Activated T-helper 9 cell treated with anti-CD3 and anti-CD28 coated beads, Interleukin-2, amount 50 U/mL, for 16 hours (primary cell): ENCODE measurements at regions not wholly inside any gene's neighbourhood (a gene's known extent, or its start where the extent isn't known, plus 50 kb on each side); places are given as distances from the start of the nearest gene placed in this dataset.

Source experiments
- DNase-seq: peaks from one replicate; pipeline ENCODE4 v3.0.0-alpha.2; 2020; ENCODE audit warnings: low read depth

DNA sequence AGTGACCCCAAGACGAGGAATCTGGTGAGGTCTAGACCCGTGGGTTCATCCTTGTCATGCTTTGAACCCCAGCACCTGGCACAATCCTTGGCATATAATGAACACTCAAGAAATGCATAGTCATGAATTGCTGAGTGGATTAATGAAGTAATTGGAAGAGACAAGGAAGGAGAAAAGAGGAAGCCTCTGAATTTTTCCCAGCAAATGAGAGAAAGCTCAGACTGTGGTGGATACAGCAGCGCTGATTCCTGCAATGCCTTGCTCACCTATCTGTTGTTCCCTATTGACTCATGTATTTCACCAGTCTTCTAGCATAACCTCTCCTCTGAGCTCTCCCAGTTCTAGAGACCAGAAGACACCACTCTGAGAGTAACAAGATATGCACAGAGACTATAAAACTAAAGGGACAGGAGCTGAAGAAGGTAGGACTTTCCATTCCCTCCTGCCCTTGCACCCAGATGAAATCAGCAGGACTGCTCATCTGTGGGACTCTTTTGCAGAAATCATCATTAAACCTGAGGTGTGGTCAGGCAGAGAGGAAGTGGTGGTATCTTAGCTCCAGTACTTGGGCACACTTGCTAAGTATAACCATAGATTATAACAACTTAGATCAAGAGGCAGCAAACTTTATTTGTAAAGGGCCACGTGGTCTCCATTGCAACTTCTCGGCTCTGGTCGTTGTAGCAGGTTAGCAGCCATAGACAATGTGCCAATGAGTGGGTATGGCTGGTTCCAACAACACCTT lies 102.8 kb downstream of the MAF start:
- DNase-seq: no peak

DNA sequence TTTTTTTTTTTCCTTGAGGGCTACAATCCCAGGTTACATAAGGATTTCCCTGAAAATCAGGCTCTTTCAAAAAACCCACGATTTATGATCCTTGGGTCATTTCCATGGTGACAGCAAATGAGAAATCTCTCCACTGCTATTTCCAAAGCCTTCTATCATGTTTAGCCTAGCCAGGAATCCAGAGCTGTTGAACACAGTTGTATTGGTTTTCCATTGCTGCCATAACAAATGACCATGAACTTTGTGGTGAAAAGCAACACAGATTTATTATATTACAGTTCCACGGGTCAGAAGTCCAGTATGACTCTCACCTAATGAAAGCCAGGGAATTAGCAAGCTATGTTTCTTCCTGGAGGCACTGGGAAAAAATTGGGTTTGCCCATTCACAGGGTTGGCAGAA lies 106.6 kb downstream of the MAF start:
- no peak for DNase-seq

DNA sequence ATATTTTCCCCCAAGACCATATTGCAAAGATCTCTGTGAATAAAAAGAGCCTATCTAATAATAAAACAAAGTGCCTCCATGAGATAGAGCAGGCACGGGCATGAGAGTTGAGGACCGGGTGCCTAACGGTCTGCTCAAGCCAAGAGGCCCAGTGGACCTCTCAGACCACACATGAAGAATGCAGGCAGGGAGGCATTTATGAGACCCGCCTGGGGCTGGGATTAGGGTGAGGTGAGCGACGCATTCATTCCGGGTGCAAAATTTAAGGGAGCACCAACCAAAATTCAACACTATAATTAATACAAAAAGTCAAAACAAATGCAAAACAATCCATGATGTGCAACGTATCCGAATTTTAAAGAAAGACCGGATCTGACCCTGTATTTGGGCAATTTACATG lies 108.5 kb downstream of the MAF start:
- no peak for DNase-seq

DNA sequence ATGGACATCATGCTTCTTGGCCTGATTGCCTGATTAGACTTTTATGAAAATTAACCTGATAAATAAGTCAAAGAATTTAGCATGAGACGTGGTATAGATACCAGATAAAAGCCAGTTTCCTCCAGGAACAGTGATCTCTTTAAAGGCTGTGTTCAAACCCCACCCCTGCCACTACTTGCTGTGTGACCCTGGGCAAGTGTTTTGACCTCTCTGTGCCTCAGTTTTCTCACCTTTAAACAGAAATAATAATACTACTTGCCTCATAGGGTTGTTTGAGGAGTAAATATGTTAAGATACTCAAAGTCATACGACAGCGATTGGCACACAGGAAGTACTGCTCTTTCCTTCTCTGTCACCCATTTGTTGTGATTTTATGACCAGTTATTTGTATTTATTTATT lies 115.5 kb downstream of the MAF start:
- DNase-seq: no peak

DNA sequence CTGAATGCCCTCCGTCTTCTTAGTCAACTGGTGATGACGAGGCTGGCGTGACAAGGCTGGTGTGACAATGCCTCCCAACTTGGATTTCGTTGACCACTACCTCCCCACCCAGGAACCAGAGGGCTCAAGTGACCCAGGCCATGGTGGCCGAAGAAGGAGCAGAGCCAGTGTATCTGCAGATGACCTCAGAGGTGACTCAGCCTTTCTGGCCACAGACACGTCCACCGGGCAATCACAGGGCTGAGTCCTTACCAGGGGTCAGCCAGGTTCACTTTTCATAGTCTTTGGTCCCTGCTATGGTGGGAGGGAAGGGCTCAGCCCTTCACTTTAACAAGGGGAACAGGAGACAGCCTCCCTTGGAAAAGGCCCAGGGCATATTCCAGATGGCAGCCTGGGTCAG lies 116.3 kb downstream of the MAF start:
- no peak for DNase-seq

DNA sequence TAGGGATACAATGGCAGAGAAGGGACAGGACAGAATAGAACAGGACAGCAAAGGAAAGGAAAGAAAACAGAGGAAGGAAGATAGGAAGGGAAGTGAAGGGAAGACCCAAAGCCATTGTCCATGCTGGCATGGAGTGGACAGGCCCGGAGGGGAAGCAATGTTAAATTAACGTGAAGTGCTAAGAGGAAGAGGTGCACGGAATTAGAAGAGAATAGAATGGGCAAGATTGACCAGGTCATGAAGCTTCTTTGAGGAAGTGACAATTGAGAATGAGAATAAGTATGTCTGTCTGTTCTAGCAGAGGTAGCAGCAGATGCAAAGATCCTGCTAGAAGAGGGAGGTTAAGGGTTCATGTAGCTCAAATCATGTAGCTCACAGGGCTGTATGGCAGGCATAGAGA lies 117.2 kb downstream of the MAF start:
- no peak for DNase-seq

DNA sequence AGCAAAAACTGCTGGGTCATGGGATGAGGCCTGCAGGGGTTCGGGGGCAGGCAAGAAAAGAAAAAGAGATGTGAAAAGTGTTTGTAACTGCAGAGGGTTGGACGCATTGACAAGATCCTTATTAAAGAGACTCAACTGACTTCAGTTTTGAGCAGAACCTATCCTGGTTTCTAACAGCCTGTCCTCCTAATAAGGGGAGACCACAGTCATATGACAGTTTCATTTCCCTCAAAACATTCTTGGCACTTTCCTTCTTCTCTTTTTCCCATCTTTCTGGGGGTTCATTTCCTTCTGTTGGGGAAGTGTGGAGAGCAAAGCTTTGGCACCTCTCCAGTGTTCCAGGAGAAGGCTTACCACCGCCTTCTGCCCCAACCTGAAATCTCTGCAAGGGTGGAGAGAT lies 118.5 kb downstream of the MAF start:
- no peak for DNase-seq

DNA sequence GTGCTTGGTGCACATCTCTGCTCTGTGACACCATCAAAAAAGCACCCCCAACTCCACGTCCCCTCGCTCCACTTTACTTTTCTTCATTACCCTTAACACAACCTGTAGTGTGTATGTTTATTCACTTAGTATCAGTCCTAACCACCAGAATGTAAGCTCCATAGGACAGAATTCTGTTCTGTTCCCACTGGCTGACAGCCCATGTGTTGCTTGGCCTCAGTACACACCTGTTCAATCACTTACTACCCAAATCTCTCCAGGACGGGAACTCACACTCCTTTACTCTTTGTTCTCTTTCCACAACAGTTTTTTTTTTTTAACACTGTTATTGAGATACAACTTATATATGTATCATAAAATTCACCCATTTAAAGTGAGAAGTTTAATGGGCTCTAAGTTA lies 119.6 kb downstream of the MAF start:
- DNase-seq: no peak

DNA sequence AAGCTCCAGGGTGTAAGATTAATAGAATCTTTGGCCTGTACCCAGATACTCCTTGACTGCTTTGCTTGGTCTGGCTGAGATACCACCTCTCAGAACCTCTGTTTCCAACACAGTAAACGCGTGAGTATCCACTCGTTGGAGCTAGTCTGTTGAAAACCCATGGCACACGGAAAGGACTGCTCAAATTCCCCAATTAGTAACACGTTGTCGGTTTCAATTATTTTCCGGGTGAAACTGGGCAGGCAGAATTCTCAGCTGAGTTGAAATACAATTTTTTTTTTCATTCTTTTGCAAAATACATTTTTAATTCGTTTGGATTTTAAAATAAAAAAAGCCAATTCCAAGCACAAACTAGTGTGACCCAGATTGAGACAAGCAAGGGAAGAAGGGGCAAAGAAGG lies 120.5 kb downstream of the MAF start:
- DNase-seq: no peak

DNA sequence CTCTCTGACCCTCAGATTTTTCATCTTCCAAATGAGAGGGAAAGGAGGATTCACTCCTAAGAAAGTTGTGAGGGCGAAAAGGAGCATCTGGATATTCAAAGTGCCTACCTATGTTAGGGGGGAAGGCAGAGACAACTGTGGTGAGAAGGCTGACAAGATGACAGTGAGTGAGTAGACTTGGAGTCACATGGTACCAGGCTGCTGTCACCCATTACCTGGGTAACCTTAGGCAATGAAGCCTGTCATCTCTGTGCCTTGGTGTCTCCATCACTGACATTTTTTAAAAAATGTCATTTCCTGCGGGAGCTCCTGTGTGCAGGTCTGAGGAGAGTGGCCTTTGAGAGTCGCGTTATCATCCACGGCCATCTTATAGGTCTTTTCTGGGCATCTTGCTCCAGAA lies 124.0 kb downstream of the MAF start:
- DNase-seq: no peak

DNA sequence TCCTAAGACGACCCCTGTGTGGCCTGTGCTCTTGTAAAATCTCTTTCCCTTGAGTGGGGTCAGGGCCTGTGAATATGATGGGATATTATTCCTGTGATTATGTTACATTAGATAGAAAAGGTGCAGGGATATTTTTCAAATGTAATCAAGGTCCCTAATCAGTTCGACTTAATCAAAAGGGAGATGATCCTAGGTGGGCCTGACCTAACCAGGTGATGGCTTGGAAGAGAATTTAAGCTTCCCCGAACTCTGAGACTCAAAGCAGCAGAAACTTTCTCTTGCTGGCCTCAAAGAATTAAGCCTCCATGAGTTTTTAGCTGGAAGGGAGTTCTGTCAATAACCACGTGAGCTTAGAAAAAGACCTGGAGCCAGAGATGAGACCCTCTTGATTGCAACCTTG lies 124.7 kb downstream of the MAF start:
- no peak for DNase-seq

DNA sequence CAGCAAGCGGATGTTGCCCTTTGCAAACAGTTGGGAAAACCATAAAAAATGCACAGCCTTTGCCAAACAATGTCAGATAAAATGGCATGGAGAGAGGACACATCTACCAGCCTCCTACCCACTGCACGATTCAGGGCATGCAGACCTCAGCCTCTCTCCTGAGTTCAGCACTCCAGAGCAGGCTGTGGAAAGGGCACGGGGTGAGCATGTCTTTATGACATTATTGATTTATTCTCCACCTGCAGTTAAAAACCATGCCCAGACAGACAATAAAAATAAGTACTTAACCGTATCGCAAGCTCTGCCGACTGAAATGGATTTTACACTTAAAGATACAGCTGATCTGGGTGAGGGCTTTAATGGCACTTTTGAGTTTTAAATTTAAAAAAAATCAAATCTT lies 127.1 kb downstream of the MAF start:
- DNase-seq: no peak

DNA sequence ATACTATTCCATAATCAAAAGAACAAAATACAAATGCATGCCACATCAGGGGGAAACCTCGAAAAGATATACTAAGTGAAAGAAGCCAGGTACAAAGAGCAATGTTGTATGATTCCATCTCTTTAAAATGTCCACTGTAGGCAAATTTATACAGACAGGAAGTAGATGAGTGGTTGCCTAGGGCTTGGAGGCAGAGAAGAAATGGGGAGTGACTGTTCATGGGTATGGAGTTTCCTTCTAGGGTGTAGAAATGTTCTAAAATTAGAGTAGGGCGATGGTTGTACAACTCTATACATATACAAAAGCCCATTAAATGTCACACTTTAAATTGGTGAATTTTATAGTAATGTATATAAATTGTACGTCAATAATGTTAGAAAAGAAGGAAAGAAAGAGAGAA lies 128.1 kb downstream of the MAF start:
- DNase-seq: no peak

DNA sequence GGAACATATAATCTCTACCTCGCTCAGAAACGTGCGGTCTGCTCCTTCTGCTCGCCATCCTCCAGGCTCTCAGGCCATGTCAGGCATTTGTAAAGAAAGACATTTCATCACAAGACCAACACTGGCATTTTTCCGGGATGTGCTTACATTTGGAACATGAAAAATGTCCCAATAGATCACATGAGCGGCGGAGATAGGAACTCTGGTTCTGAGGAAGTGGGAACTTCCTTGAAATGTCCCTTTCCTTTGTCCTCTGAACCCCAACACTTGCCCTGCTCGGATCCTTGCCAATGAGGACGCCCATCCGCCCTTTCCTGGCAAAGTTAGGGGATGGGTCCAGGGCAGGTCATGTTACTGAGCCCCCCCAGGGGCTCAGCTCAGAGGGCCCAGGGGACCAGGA lies 130.5 kb downstream of the MAF start:
- DNase-seq: no peak

DNA sequence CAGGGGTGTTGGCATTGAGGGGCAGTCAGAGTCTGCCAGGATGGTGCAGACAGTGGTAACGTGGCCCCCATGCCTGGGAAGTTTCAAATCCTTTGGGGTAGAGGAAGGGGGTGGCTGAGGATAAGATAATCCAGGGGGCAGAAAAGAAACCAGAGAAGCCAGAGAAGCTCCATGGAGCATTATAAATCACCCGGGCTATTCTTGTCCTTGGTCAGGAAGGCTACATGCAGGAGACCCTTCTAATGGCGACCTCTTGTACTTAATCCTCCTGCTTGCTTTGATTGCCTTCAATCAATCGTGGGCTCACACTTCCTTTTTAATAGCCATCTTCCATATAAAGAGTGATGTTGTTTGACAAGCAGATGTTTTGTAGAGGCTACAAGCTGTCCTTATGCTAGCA lies 131.9 kb downstream of the MAF start:
- no peak for DNase-seq

DNA sequence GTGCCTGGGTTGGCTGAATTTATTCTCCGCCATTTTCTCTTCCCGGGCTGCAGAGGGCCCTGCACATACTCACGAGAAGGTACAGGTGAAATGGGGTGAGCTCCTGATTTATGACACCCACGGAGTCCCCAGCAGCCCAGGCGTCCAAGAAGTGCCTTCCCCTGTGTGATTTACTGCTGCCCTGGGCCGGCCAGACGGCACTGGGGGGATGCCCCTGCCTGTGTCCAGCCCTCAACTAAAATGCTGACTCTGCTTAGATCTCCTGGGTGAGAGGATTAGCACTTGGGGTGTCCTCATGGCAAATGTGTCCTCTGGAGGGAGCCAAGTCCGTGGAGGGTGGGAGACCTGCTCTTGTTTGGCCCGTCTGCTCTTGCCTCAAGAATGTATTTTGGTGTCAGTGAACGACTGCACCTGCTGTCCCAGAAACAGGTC lies 132.4 kb downstream of the MAF start:
- DNase-seq: no peak

DNA sequence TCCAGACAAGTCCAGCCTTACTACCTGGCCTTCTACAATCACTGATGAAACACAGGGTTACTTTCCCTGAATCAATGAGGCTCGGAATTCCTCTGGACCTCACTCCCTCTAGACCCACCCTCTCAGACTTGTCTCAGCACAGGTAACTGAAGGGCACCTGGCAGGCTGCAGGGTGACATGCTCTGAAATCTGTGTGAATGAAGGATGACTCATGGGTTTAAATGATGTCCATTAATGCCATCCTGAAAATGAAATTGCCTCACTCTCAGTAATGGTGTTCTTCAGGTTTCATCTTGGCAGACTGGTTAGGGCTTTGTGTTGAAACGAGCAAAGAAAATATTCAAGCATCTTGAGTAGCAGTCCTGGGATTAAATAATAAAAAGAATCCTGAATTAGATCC lies 134.4 kb downstream of the MAF start:
- DNase-seq: no peak

DNA sequence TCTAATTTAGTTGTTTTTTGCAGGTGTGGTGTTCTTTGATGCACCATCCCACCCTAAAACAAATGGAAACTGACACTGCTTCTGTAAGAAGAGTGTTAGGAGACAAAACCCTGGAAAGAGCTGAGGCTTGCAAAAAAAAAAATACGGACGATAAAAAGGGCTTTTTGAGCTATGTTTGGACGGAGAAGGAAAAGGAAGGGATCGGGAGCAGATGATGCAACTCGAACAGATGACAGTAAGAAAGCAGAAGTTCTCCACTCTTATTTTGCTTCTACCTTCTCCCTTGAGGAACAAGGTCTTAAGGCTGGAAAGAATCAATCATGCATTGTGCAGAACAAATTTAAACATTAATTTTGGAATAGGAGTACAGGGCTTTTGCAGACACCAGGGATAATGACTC lies 136.7 kb downstream of the MAF start:
- DNase-seq: no peak

DNA sequence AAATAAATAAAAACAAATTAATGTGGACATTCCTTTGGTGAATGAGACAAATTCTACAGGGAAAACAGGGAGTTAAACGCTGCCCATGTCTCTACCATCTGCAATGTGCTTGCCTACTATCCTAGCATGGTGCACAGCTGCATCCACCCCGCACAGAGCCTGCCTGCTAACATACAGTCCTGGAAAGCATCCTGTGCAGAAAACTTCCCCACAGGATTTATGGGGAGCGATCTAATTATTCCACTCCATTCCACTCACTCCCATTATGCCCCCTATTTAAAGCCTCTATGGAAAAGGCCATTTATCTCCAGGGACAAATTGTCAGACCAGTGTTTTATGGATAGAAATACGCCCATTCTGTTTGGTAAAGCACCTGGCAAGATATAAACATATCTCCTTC lies 144.5 kb downstream of the MAF start:
- DNase-seq: no peak

DNA sequence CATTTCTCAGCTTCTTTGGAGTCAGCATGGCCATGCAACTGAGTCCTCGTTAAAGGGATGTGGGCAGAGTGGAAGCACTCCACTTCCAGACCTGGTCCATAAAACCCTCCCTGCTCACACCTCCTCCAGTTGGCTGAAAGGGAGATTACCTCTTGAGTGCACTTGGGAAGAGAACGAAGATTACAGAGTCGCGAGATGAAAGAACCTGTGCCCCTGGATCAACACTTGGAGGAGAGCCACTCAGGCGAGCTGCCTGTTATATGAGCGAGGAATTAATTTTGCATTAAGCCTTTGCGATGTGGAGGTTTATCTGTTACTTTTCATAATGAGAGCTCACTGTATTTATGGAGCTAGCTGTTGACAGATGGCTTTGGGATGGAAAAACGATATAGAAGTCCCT lies 147.9 kb downstream of the MAF start:
- no peak for DNase-seq

DNA sequence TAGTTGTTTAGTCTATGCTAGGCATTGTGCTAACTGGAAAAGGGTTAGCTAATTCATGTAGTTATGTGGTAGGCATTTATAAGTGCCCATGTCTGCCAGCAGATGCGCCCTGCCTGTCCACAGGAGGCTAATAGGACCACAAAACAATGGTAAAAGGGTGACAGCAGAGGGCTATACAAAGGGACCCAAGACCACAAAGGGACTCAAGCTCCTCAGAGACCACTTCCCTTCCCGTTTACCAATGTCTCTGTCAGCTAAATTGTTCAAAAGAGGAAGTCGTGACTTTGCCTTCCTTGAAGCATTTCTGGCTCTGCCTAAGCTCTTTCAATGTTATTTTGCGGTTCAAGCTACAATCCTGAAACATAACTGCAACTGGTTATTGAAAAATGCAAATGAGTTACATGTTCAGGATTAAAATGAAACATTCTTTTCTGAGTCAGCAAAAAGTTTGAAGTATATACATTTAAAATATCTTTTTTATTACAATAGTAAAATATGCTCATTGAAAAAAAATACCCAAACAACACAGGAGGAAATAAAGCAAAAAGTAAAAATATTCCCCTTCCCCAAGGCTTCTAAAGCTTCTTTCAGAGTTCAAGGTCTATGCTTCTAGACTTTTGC lies 149.2 kb downstream of the MAF start:
- no peak for DNase-seq

DNA sequence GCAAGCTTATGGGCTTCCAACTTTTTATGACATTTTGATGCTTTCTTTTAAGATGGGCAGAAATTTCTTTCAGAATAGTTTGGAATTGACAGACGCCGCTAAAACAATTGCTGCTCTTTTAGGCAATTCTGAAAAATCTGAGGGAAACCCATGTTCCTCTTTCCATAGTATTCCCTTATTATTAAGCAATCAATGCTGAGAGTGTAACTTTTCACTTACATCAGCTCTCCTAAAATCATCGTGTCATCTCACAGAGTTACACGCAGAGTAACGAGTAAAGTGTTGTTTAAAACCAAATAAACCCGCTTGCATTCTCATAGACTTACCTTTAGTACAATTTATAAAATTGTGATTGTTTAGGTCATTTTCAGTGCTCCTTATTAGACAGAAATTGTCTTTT lies 150.6 kb downstream of the MAF start:
- no peak for DNase-seq

DNA sequence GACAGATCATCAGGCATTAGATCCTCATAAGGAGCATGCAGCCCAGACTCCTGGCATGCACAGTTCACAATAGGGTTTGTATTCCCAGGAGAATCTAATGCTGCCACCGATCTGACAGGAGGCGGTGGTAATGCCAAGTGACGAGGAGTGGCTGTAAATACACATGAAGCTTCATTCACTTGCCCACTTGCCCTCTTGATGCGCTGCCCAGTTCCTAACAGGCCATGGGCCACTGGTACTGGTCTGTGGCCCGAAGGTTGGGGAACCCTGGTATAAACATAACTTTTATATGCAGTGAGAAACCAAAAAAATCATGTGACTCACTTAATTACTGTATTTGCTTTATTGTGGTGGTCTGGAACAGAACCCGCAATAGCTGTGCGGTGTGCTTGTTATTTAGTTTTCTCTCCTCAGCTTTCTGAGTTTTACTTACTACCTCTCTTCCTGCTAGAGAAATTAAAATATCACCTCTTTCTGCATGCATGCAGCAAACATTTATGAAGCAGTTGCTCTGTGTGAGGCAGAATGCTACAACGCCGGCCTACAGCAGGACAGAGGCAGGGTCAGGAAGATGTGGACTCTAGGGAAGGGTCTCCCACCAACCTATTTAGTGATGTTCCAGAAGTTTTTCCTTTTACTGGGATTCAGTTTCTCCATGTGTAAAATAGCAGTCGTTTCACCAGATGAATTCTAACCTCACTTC lies 151.3 kb downstream of the MAF start:
- DNase-seq: no peak

DNA sequence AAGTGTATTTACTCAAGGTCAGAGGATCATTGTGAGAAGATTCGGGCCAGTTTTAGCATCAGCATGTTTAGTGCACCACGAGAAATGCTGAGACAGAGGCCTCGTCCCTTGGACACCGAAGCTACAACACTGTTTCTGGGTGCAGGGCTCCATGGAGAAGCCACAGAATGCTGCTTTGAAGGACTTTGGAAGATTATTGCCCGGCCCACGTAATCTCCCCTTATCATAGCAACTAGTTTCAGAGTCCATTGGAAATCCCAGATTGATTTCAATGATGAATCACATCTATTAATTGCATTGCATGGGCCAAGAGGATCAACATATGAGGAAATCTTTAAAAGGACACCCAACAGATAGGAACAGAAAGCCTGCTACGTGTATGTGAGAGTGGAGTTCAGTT lies 156.0 kb downstream of the MAF start:
- no peak for DNase-seq
